ENCODE measurements at regions not wholly inside any gene's neighbourhood (a gene's known extent, or its start where the extent isn't known, plus 50 kb on each side); places are given as distances from the start of the nearest gene placed in this dataset.

DNA sequence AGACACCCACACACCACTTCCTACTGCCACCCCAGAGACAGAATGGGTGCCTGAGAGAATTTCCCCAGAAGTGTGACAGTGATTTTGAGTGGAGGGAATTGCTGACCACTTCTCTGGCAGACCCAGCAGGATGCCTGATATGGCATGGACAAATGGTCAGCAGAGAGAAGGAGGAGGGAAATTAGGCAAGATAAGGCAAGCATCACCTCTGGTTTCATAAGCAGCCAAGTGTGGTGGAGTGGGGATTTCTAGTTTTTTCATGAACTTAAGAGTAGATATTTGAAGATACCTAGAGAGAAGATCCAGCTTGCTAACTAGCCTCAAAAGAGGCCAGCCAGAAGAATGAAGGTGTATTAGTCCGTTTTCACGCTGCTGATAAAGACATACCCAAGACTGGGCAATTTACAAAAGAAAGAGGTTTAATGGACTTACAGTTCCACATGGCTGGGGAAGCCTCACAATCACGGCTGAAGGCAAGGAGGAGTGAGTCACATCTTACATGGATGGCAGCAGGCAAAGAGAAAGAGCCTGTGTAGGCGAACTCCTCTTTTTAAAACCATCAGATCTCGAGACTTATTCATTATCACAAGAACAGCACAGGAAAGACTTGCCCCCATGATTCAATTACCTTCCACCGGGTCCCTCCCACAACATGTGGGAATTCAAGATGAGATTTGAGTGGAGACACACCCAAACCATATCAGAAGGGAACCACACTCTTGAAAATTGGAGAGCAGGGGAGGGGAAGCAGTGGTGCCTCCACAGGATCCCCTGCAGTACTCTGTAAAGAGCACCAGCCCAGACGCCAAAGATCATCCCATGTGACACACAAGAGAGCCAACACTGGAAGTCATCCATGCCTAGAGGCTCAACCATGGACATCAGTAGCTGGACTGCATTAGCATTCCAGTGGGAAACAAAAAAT is 64.2 kb downstream of the RBM43 start:
- Mint-ChIP-seq H3K9me3 (peaks cover 23% of the 10 kb centered on the region), H3K27me3 (ENCODE audit: low read depth) (no peaks in the 10 kb centered on the region), H3K36me3 (0 out of 2 replicates have a peak, but pooled peaks cover 6% of the 10 kb centered on the region), H3K27ac (no peak overlapping the region), H3K4me3 (no peak overlapping the region), H3K4me1 (no peaks in the 10 kb centered on the region)
- CTCF ChIA-PET = no interaction called here
- POLR2A ChIA-PET = no interaction called here
- no peak for DNase-seq (ENCODE audit: low spot score)
- no peak for ATAC-seq
- TF ChIP-seq FOXP1 (CRISPR knock-in tag; IDR thresholded peaks at IDR 0.05; ENCODE audit: borderline replicate concordance) (no peak), ZNF423 (CRISPR knock-in tag; IDR thresholded peaks at IDR 0.05) (no peak), ZNF232 (CRISPR knock-in tag; IDR thresholded peaks at IDR 0.05) (no peak), ZNF416 (CRISPR knock-in tag; IDR thresholded peaks at IDR 0.05) (no peak), CREM (CRISPR knock-in tag; IDR thresholded peaks at IDR 0.05) (no peak), MXD4 (CRISPR knock-in tag; IDR thresholded peaks at IDR 0.05; ENCODE audit: borderline replicate concordance) (no peak), NFE2L1 (CRISPR knock-in tag; IDR thresholded peaks at IDR 0.05) (no peak), CBFB (CRISPR knock-in tag; IDR thresholded peaks at IDR 0.05; ENCODE audit: low read depth) (no peak), SP1 (CRISPR knock-in tag; conservative IDR thresholded peaks at IDR 0.05) (no peak), MYBL2 (CRISPR knock-in tag; IDR thresholded peaks at IDR 0.05) (no peak)
- TF ChIP-seq, protein P1, sequence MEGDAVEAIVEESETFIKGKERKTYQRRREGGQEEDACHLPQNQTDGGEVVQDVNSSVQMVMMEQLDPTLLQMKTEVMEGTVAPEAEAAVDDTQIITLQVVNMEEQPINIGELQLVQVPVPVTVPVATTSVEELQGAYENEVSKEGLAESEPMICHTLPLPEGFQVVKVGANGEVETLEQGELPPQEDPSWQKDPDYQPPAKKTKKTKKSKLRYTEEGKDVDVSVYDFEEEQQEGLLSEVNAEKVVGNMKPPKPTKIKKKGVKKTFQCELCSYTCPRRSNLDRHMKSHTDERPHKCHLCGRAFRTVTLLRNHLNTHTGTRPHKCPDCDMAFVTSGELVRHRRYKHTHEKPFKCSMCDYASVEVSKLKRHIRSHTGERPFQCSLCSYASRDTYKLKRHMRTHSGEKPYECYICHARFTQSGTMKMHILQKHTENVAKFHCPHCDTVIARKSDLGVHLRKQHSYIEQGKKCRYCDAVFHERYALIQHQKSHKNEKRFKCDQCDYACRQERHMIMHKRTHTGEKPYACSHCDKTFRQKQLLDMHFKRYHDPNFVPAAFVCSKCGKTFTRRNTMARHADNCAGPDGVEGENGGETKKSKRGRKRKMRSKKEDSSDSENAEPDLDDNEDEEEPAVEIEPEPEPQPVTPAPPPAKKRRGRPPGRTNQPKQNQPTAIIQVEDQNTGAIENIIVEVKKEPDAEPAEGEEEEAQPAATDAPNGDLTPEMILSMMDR (IDR thresholded peaks at IDR 0.05) = no peak
- TF ChIP-seq, protein P2, sequence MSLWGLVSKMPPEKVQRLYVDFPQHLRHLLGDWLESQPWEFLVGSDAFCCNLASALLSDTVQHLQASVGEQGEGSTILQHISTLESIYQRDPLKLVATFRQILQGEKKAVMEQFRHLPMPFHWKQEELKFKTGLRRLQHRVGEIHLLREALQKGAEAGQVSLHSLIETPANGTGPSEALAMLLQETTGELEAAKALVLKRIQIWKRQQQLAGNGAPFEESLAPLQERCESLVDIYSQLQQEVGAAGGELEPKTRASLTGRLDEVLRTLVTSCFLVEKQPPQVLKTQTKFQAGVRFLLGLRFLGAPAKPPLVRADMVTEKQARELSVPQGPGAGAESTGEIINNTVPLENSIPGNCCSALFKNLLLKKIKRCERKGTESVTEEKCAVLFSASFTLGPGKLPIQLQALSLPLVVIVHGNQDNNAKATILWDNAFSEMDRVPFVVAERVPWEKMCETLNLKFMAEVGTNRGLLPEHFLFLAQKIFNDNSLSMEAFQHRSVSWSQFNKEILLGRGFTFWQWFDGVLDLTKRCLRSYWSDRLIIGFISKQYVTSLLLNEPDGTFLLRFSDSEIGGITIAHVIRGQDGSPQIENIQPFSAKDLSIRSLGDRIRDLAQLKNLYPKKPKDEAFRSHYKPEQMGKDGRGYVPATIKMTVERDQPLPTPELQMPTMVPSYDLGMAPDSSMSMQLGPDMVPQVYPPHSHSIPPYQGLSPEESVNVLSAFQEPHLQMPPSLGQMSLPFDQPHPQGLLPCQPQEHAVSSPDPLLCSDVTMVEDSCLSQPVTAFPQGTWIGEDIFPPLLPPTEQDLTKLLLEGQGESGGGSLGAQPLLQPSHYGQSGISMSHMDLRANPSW (CRISPR knock-in tag; conservative IDR thresholded peaks at IDR 0.05; ENCODE audit: low read depth) = no peak
- TF ChIP-seq, protein P3, sequence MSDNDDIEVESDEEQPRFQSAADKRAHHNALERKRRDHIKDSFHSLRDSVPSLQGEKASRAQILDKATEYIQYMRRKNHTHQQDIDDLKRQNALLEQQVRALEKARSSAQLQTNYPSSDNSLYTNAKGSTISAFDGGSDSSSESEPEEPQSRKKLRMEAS (CRISPR knock-in tag; IDR thresholded peaks at IDR 0.05) = no peak
- TF ChIP-seq, protein P4, sequence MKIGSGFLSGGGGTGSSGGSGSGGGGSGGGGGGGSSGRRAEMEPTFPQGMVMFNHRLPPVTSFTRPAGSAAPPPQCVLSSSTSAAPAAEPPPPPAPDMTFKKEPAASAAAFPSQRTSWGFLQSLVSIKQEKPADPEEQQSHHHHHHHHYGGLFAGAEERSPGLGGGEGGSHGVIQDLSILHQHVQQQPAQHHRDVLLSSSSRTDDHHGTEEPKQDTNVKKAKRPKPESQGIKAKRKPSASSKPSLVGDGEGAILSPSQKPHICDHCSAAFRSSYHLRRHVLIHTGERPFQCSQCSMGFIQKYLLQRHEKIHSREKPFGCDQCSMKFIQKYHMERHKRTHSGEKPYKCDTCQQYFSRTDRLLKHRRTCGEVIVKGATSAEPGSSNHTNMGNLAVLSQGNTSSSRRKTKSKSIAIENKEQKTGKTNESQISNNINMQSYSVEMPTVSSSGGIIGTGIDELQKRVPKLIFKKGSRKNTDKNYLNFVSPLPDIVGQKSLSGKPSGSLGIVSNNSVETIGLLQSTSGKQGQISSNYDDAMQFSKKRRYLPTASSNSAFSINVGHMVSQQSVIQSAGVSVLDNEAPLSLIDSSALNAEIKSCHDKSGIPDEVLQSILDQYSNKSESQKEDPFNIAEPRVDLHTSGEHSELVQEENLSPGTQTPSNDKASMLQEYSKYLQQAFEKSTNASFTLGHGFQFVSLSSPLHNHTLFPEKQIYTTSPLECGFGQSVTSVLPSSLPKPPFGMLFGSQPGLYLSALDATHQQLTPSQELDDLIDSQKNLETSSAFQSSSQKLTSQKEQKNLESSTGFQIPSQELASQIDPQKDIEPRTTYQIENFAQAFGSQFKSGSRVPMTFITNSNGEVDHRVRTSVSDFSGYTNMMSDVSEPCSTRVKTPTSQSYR (CRISPR knock-in tag; IDR thresholded peaks at IDR 0.05) = no peak
- TF ChIP-seq, protein P5, sequence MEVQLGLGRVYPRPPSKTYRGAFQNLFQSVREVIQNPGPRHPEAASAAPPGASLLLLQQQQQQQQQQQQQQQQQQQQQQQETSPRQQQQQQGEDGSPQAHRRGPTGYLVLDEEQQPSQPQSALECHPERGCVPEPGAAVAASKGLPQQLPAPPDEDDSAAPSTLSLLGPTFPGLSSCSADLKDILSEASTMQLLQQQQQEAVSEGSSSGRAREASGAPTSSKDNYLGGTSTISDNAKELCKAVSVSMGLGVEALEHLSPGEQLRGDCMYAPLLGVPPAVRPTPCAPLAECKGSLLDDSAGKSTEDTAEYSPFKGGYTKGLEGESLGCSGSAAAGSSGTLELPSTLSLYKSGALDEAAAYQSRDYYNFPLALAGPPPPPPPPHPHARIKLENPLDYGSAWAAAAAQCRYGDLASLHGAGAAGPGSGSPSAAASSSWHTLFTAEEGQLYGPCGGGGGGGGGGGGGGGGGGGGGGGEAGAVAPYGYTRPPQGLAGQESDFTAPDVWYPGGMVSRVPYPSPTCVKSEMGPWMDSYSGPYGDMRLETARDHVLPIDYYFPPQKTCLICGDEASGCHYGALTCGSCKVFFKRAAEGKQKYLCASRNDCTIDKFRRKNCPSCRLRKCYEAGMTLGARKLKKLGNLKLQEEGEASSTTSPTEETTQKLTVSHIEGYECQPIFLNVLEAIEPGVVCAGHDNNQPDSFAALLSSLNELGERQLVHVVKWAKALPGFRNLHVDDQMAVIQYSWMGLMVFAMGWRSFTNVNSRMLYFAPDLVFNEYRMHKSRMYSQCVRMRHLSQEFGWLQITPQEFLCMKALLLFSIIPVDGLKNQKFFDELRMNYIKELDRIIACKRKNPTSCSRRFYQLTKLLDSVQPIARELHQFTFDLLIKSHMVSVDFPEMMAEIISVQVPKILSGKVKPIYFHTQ (CRISPR knock-in tag; IDR thresholded peaks at IDR 0.05) = no peak
- TF ChIP-seq, protein P6, sequence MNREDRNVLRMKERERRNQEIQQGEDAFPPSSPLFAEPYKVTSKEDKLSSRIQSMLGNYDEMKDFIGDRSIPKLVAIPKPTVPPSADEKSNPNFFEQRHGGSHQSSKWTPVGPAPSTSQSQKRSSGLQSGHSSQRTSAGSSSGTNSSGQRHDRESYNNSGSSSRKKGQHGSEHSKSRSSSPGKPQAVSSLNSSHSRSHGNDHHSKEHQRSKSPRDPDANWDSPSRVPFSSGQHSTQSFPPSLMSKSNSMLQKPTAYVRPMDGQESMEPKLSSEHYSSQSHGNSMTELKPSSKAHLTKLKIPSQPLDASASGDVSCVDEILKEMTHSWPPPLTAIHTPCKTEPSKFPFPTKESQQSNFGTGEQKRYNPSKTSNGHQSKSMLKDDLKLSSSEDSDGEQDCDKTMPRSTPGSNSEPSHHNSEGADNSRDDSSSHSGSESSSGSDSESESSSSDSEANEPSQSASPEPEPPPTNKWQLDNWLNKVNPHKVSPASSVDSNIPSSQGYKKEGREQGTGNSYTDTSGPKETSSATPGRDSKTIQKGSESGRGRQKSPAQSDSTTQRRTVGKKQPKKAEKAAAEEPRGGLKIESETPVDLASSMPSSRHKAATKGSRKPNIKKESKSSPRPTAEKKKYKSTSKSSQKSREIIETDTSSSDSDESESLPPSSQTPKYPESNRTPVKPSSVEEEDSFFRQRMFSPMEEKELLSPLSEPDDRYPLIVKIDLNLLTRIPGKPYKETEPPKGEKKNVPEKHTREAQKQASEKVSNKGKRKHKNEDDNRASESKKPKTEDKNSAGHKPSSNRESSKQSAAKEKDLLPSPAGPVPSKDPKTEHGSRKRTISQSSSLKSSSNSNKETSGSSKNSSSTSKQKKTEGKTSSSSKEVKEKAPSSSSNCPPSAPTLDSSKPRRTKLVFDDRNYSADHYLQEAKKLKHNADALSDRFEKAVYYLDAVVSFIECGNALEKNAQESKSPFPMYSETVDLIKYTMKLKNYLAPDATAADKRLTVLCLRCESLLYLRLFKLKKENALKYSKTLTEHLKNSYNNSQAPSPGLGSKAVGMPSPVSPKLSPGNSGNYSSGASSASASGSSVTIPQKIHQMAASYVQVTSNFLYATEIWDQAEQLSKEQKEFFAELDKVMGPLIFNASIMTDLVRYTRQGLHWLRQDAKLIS (CRISPR knock-in tag; IDR thresholded peaks at IDR 0.05; ENCODE audit: borderline replicate concordance) = no peak
- TF ChIP-seq, protein P7, sequence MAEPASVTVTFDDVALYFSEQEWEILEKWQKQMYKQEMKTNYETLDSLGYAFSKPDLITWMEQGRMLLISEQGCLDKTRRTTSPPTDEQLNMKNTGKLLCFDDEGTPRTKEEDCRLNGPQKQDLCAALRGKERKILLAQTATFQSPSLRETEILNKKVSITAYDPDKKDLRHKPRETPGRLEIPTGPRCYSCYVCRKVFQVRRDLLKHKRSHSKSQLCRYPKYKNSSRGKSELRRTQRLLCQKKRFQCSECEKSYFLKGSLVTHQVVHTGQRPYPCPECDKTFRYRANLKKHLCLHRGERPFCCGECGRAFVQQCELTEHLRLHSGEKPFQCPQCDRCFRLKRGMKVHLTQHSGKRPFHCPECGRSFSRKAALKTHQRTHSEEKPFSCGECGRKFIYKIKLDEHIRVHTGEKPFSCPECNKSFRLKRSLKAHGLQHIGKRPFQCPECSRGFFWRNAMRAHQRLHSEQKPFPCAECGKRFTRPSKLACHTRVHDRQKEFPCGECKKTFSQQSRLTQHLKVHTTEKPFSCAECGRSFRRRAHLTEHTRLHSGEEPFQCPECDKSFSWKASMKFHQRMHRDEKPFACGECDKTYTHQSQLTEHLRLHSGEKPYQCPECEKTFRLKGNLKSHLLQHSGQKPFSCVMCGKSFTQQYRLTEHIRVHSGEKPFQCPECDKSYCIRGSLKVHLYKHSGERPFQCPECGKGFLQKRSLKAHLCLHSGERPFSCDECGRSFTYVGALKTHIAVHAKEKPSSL (CRISPR knock-in tag; conservative IDR thresholded peaks at IDR 0.05) = no peak
- TF ChIP-seq, protein P8, sequence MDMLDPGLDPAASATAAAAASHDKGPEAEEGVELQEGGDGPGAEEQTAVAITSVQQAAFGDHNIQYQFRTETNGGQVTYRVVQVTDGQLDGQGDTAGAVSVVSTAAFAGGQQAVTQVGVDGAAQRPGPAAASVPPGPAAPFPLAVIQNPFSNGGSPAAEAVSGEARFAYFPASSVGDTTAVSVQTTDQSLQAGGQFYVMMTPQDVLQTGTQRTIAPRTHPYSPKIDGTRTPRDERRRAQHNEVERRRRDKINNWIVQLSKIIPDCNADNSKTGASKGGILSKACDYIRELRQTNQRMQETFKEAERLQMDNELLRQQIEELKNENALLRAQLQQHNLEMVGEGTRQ (CRISPR knock-in tag; IDR thresholded peaks at IDR 0.05) = no peak

All from WTC11 (cell line).